DMS 273 (cell line): ENCODE measurements at regions not wholly inside any gene's neighbourhood (a gene's known extent, or its start where the extent isn't known, plus 50 kb on each side); places are given as distances from the start of the nearest gene placed in this dataset.
A peak's percentile ranks its signal among the peaks of the same experiment; 100 is the strongest.

Experiments
- DNase-seq: peaks from one replicate; lab custom pipeline; 2025; ENCODE audit not compliant: unreplicated experiment; lab: John Stamatoyannopoulos, UW

- no peak for DNase-seq
Observed at GRCh38 chr6:139497345-139497961, 123.0 kb upstream of the CITED2 start.

DNA sequence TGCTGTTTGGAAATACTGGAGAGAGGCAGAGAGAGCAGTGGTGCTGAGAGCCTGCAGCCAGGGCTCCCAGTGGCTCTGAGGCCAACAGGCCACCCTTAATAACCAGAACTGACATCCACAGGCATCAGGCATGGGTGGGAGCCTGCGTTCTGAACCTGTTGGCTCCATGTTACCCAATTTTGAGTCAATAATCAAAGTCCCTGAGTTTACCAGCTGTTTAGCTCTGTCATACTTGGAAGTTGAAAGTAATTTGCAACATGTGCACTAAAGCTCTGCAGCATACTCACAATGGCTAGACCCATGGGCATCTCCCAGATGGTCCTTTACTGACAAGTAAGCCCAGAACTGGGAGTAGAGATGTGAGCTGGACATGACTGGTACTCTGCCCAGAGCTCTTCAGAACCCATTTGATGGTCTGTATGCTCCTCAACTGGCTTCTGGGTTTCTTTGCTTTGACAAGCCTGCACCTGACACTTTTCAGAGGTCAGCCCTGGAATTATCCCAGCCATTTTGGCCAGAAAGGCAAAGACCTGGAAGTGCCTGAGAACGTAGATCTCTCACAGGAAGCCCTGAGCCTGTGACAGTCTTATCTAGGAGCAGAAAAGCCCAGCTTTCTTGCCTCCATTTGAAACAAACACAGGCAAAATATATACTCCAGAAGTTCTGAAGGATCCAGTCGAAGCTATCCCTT, 122.4 kb upstream of the CITED2 start:
- no peak for DNase-seq

GRCh38 chr6:139494376-139494990, 120.0 kb upstream of the CITED2 start:
- DNase-seq, result no peak

DNA sequence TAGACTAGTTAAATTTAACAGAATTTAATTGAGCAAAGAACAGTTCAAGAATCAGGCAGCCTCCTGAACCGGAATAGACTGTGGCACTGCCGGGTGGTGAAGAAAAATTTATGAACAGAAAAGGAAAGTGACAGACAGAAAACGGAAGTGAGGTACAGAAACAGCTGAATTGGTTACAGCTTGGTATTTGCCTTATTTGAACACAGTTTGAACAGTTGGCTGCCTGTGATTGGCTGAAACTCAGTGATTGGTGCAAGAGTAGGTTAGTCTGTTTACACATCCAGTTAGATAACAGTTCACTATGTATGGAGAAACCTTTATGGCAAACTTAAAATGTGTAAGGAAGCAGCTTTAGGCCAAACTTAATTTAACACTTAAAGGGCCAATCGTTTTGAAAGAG, 116.0 kb upstream of the CITED2 start:
- DNase-seq, result no peak

GRCh38 chr6:139486476-139486799, 112.0 kb upstream of the CITED2 start:
- no peak for DNase-seq

DNA sequence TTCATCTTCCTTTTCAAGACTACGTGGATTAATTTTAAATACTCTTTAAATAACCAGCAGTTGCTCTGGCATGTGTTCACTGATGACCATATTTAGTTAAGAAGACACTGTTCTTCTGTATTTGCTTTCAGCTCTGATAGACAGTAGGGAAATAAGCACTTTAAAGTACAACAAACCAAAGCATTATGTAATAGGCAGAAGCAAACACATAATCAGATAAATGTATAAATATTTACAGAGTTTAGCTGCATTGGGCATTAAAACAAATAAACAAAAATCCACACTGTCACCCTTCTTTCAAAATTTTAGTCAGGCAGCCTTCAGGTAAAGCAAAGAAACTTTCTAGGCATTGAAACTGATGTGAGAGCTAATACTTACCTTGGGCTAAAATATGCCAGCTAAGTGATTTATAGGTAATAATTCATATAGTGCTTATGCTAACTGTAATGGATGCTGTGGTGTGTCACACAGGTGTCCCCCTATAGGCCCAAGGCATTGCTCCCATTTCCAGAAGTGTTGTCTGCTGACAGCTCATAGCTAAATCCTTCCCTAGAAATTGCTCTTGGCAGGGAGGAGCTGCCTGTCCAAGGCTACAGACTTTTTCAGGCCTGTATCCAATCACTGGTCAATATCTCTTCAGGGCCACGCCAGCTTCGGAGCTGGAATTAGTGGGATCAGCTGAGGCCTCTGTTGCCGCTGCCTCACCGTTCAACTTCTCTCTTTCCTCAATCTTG, 111.5 kb upstream of the CITED2 start:
- DNase-seq, result no peak

DNA sequence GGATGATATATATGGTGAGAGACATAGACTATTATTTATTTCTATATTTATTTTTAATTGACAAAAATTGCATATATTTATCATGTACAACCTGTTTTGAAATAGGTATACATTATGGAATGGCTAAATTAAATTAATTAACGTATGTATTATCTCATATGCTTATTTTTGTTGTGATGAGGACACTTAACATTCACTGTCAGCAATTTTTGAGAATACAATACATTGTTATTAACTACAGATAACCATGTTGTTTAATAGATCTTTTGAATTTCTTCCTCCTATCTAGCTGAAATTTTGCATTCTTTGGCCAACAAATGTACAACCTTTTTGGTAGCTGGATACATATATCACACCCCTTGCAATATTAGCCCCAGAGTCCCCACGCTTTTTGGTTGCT, 110.7 kb upstream of the CITED2 start:
- DNase-seq, result no peak

DNA sequence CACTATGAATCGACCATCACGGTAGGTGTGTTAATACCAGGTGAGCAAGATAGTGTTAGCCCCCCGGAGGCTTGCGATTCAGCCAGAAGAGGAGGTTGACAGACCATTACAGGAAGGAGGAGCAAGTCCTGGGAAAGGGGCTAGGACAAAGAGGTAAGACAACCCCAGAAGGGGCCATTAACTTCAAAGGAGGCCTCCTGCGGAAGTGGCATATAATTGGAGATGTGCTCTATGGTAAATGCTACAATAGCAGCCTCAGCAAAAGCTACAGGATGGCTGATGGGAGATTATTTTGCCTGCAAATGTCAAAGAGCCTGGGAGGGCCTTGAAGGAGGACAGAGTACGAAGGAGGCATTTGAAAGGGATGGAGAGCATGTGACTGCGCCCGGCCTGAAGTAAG, 108.6 kb upstream of the CITED2 start:
- no peak for DNase-seq

- peak; percentile 34 for DNase-seq
Observed at GRCh38 chr6:139482287-139482686, 107.8 kb upstream of the CITED2 start.

DNA sequence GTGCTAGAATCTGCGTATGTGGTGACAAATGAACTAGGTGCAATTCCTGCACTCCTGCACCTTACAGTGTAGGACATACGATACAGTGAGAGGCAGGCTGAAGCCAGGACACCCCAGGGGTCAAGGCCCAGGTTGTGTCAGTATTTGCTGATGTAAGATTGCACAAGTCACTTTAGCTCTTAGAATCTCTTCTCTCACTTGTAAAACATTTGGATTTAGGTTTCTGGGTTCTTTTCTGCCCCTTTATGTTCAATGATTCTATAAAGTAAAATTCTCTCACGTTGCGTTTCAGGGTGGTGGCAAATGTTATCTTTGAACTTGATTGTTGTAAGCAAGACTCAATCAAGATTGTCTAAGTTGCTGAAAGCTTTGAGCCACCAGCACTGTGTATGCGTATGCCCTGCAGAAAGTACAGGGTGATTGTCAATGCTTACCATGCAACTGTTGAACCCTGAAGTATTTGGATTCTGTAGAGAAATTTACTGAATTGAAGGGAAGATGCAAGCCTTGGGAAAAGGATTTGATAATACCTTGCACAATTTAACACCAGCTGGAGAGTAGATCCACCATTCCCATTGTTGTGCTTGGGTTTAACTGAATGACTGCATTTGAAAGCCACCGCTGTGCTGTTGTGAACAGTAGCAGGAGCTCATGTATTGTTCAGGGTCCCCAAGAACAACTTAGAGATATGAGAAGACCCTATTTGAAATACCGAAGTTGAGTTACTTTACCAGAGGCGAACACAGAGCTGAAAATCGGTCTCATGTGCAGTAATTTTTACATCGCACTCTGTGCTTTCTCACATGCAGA, 106.1 kb upstream of the CITED2 start:
- no peak for DNase-seq

- DNase-seq, result no peak
Observed at GRCh38 chr6:139479433-139480222, 105.2 kb upstream of the CITED2 start.

DNA sequence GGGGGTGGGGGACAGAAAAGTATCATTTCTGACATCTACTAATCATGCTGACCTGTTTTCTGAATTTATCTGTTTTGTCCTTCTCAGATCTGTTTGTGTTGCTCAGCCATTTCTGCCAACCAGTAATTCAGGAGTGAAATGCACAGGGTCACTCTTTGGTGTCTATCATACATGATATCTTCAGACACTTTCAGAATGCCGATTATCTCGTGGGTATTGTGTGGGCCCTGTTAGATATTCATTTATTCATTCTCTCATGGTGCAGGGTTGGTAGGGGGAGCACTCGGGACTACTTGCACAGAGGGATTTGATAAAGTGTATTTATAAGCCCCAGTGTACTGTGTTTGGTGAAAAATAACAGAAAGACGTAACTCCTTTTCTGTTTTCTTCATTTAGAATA, 101.2 kb upstream of the CITED2 start:
- peak; percentile 40 for DNase-seq

DNA sequence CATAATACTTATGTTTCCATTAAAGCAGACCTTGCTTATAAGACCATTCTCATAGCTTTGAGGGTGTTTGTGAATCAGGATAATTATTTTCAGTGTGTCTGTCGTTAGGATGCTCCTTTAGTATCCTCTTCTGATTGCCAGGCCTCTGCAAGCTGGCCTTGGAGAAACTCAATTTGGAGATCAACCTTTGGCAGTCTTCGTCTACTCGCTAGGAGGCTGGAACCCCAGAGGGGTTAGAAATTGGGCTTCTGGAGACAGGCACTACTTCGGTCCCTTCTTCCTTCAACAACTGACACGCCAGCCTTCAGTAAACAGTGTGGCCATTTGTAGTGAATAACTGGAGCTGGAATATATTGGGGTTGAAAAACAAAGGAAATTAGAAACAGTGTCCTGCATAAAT, 100.8 kb upstream of the CITED2 start:
- DNase-seq, result peak; percentile 43

DNA sequence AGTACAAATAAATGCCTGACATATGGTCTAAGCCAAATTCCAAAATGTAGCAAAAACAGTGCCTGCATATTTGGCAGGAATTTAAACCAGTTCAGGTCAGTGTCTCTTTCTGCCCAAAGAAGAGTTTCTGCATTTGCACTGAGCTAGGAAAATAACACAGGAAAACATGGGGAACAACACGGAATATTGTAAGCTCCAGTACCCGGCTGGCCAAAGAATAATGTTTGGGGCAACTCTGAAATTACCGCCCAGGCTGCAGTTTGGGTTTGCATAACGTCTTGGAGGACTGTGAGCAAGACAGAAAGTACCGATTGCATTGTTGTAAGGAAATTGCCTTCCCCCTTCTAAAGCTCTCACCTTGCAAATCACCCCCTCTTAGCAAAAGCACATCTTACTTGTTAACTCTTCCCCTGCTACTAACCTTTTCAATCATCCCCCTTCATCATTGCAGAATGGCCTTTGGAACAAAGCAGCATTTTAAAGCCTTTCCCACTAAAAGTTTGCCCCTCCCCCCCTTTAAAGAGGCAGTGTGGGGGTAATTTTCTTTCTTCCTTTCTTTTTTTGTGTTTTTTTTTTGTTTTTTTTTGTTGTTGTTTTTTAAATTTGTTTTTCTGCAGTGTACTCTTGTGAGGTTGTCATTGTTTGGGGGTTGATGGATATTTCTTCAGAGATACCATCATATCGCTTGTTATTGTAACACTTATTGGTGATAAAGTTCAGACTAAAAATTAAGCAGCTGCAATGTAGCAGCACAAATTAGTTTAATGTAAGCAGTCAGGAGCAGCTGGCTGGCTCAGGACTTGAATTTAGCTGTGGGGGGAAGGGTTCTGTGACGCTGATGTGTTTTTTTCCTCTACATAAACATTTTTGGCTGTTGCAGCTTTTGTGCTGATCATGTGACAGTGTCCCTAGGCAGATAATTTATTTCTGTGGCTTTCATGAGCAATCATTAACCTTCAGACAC, 100.0 kb upstream of the CITED2 start:
- peak; percentile 92 for DNase-seq

DNA sequence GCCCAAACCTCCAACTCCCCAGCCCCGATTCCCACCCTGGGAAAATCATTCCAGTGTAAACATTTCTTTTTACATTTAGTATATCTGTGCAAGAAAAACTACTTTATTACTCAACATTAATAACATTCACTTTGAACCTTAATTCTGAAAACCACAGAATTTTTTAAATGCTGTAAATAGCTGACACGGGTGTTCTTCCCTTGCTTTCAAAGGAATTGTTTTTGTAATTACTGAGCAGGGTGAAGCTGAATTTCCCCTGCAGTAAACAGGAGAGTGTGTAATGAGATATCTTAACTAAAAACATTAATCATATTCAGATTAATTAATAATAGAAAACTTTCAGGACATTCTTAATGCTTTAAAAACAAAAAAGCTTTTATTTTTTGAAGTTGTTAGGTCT, 99.3 kb upstream of the CITED2 start:
- DNase-seq, result peak; percentile 56

GRCh38 chr6:139473231-139473701, 98.8 kb upstream of the CITED2 start:
- peak; percentile 95 for DNase-seq

DNA sequence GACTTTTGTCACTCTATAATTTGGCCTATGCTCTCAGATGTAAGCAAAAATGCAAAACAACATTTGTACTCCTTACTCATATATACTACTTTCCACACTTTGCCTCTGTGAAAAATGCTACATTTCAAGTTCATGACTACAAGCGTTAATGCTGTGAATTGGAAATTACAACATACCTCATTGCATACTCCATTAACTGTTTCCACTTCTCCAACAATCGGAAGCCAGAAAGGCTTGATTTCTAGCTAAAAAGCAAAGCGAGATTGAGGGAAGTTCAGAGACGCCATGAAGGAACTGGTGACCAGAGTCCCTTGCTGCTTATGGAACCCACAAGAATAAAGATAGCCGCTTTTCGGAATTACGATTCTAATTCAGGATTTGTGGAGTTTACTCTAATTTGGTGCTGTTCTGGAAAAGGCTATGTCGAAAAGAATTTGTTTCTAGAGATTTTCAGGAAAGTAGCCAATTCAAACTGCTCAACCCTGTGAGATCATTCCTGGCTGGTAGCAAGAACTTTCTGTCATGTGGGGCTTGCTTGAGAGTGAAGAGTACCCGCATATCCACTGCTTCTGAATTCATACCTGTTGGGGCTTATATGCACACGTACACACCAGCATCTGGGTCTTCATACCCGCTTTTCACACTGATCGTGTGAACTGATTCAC, 98.0 kb upstream of the CITED2 start:
- DNase-seq, result no peak

DNA sequence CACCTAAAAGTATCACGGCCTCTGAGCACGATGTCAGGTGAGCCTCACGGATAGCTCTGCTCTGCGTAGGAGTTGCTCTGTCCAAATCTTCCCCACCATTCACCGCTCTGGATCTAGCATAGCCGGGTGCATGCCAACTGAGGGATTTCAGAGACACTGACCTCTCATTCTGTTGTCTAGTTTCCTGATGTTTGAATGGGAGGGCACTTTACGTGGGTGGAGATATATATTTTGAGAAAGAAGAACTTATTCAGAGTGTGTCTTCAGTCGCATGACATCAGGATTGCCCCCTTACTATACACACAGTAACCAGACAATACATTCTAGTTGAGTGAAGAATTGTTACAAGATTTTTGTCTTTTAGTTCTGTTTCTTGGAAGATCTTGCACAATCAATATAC, 96.5 kb upstream of the CITED2 start:
- no peak for DNase-seq
